CD4-positive, alpha-beta T cell treated with Interleukin-17A for 1 hour (primary cell): ENCODE measurements at regions not wholly inside any gene's neighbourhood (a gene's known extent, or its start where the extent isn't known, plus 50 kb on each side); places are given as distances from the start of the nearest gene placed in this dataset.
"Not testable (repeated sequence)": the region's sequence is repeated elsewhere in the genome, so short reads cannot be mapped to it uniquely, and the experiment has no call there.

Source experiments
- DNase-seq: peaks from one replicate; pipeline ENCODE4 v3.0.0-alpha.2; 2020

DNA sequence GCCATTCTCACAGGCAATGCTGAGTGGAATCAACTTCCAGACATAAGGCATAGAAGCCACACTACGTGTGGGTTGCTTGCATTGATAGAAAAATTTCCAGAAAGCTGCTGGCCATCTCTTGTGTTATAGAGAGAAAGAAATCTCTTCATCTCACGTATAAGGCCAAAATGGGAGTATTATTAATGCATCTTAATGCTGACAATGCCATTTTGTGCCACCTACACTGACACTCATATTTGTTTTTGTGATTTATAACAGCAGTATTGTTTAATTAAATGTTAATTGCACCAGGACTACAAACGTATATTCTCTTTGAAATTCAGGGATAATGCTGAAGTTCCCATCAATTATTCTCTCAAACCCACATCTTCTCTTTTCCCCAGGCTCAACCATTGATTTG lies 56.1 kb upstream of the TMEM132D start:
- DNase-seq: no peak

DNA sequence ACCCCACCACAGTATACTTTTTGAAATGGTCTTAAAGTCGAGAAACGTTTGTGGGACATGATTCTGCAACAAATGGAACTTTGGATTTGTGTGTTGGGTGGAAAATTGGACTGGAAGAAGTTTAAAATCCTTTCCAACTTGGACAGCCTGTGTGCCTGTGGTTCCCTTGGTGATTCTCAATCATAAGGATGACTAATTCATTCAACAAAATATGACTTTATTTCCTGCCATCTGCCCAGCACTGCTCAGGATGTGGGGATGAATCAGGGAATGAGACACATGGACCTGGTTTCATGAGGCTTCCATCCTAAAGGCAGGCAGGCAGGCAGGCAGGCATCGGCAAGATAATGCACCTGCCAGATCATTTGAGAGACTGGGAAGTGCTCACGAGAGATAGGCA lies 57.3 kb upstream of the TMEM132D start:
- no peak for DNase-seq

DNA sequence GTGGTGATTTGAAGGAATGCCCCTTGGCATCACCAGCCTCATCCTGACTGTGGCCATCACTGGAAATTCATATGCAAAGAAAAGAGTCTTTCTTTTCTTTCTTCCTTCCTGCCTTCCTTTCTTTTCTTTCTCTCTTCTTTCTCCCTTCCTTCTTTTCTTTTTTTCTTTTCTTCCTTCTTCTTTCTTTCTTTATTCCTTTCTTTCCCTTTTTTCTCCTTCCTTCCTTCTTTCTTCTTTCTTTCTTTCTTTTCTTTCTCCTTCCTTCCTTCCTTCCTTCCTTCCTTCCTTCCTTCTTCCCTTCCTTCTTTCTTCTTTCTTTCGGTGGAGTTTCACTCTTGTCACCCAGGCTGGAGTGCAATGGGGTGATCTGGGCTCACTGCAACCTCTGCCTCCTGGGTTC lies 58.0 kb upstream of the TMEM132D start:
- no peak for DNase-seq

DNA sequence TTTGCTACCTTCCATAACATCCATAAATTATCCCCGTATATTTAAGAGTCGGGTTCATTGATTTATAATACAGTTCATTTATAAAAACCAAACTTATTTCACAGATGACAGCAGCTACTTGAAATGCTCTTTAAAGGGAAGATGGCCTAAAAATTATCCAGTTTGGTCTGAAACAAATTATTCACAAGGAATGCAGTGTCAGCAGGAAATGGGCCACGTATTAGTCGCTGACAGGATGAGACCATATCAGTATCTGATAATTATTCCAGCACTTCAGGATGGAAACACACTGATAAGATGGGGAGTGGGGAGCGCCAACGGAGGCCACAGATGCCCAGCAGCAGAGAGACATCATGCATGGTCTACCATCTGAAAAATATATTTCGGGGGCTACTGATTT lies 60.5 kb upstream of the TMEM132D start:
- DNase-seq: no peak

DNA sequence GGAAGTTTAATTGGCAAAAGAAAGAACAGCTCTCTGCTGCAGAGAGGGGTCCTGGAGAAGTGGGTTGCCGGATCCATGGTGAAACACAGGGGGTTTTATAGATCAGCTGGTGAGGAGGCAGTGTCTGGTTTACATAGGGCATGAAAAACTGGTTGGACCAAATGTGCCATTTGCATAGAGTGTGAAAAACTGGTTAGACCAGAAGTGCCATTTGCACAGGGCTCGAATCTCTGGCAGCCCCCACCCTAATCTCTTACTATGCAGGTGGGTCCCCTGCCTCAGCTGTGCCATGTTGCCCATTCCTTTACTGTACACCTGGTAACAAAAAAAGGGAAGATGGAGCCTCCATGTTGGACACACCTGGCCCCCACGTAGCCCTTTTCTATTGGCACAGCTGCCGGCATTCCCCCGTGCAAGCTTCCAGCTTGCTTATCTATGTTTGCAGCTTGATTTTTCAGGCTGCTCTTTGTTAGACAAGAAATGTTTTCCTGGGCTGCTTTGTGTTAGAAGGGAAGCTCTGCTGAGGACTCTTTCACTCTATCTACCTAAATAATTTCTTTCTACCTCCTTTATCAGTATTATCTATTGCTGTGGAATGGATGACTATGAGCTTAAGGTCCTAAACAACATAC lies 61.1 kb upstream of the TMEM132D start:
- DNase-seq: no peak

DNA sequence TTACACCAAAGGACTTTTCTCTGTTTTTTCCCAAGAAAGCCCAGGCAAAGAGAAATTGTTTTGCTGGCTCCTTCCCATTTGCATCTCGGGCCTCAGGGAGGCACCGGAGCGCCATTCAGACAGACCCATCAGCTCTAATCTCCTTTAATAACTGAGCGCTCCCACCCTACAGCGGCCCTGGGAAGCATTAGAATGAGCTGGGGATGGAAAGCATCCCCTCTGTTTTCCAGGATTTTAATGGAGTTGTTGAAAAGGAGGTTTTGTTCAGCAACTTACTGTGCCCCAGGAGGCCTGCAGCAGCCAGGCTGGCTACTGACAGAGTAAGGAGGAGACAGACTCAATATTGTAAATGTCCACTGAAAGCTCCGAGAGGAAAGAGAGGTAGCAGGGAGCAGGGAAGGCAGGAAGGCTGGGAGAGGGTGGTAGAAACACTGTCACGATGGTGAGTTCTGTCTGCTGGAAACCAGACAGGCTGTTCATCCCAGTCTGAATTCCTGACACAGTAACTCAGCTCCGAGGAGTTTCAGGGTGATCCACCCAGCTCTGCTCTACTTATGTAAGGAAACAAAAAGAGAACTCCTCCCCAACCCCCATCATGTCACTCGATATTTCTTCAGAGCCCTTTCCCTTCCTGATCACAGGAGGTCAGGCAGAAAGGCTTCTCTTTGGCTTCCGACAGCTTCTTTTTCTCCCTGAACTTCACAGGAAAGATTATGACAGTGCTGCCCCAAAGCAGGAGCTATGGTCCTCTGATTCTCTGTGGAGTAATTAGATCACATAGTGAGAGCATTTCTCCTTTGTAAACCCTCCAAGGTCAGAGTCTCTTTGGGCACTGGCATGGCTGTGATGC lies 62.5 kb upstream of the TMEM132D start:
- no peak for DNase-seq

DNA sequence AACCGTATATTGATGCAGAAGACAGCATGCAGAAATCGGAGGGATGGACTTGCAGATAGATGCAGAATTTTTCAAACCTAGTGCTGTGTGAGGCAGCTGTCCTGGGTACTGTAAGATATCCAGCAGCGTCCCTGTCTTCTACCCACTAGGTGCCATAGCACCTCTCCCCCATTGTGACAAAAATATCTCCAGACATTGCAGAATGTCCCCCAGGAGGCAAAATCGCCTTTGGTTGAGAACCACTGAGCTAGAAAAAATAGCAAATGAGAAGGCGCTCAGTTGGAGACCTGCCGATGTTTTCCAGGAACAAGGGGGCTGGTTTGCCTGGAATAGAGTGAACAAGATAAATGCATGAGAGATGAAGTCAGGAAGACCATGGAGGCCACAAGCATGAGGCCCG lies 67.9 kb upstream of the TMEM132D start:
- no peak for DNase-seq

DNA sequence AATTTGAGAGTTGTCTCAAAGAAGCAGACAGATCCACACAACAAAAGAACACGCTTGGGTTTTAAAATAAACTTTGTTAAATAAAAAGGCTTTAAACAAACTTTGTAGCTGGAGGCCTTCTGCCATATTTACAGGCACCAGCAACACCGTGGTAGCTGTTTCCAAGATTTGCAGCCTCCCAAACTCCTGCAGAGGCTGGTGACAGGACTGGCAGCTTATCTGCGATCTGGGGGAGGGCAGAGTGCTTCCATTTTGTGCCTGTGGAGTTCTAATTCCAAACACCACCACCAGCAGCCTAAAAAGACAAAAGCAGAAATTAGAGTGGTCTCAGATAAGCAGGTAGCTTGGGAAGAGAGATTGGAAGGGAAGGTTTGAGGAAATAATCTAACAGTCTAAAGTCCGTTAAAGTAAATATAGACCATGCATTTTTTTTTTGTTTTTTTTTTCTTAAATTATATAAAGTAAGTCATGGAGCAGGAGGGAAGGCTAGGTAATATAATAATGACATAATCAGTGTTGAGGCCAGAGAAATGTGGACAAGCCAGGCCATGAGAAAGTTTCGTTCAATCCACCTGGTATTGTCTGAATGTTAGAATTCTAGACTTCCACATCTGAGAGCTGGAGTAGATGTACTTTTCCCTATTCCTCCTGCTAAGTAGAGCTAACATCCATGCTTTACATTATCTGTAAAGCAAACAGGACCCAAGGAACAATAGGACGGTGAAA lies 69.6 kb upstream of the TMEM132D start:
- no peak for DNase-seq

DNA sequence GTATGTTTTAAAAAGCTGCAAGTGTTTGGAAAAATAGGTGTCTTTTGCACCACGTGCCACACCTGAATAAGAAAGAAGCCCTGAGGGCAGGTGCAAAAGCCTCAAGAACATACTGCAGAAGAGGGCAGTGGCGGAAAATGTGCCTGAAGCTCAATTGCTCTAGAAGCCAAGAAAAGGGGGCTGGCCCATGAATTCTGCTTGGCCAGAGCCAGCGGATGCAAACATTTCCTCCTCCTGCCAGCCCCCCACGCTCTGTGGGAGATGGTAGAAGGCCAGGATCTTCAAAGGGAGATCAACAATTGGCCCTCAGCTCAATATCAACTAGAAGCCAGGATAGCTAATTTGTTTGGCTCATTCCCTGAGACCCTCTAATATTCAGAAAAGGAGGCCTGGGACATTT lies 80.3 kb upstream of the TMEM132D start:
- no peak for DNase-seq

DNA sequence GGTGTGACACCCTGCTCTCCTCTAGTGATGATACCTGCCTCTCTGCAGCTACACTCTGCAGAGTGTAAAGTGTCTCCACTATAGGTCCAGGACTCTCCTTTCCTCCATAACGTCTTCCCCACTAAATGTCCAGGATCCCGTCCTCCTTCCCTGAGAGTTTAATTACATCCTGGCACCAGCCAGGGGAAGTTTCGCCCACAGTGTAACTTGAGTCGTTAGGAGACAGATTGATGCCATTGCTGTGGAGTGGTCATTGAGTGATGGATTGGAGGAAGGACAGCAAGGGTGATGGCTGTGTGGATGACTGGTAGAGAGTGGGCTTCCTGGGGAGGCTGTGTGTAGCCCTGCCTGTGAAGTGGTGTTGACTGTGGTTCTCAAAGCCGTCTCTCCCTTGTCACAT lies 84.0 kb upstream of the TMEM132D start:
- no peak for DNase-seq

DNA sequence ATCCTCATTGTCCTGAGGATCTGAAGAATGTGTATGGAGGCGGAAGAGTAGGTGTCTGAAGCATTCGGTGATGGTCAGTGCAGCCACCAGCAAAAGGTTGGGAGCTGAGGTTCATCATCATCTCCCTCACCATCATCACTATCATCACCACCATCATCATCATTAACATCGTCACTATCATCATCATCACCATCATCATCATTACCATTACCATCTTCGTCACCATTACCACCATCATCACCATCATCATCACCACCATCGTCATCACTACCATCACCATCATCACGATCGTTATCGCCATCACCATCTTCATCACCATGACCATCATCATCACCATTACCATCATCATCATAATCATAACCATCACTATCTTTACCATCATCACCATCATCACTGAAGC lies 90.8 kb upstream of the TMEM132D start:
- DNase-seq: no peak

DNA sequence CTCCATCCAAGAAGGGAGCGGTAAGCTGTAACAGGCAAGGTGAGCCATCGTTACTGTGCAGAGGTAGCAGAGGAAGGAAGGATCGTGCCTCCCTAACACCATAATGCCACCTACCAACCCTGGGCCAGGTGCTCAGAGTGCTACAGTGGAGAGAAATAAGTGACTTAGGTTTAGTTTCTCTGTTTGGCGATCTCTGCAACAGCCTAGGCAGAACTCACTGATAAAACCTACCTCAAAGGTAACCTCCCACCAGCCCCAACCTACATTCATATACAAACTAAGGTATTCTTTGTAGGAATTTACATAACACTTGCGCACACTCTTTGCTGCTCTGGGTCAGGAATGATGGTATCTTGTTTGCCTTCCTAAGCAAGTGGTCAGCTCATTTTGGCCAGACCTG lies 93.4 kb upstream of the TMEM132D start:
- DNase-seq: no peak

DNA sequence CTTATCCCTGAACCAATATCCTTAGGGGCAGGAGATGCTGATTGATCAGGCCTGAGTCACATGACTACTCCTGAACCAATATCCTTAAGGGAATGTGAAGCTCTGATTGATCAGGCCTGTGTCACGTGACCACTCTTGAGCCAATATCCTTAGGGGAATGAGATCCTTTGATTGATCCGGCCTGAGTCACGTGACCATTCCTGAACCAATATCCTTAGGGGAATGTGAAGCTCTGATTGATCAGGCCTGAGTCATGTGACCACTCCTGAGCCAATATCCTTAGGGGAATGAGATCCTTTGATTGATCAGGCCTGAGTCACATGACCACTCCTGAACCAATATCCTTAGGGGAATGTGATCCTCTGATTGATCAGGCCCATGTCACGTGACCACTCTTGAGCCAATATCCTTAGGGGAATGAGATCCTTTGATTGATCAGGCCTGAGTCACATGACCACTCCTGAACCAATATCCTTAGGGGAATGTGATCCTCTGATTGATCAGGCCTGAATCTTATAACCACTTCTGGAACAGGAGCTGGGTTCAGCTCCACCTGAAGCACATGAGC lies 100.6 kb upstream of the TMEM132D start:
- DNase-seq: not testable (repeated sequence)

DNA sequence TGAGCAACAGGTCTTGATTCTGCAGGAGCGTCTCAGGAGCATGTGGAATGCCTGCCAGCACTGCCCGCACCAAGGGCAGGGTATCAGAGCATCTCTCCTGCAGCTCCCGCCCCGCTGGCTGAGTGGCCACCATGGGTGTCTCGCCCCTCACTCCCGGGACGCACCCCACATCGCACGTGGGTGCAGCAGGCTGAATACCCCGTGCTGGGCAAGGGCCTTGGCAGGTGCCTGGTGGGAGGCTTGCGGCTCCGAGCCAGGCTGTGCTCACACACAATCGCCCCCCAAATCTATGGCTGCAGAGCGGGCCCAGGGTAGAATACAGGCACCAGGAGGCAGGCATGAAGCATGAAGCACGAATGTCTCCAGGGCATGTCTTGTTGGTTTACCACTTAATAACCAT lies 103.9 kb upstream of the TMEM132D start:
- DNase-seq: no peak

DNA sequence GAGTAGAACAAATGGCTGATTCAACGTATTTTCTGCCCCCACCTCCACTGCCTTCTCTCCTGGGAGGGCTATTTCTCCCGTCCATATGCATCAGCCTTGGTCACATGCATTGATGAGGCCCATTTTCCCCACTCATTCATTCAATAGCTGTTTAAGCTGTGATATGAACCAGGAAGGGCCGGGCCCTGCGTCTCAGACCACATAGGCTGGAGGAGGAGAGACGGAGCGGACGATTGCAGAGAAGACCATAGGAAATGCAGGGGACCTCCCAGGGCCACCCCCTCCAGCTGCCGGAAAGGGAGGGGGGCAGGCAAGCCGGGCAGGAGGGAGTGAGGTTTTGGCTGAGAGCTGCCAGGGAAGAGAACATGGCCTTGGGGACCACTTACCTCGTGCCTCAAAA lies 104.4 kb upstream of the TMEM132D start:
- DNase-seq: no peak

DNA sequence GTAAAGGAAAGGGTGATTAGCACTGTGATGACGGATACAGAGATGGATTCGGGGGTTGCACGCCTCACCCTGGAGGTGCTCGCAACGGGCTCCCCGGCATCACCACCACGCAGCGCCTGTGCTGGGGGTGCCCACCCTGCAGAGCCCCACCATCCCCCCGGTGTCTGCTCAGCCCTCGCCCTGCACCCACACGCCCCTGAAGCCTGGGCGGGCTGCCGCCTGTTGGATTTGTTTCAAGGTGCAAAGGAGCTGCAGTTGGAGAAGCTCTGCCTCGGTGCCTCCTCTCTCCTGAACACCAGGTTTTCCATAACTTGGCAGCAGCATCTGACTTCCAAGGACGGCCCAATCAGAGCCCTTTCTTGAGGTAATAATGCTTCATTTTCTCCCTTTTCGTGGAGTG lies 106.1 kb upstream of the TMEM132D start:
- DNase-seq: no peak

DNA sequence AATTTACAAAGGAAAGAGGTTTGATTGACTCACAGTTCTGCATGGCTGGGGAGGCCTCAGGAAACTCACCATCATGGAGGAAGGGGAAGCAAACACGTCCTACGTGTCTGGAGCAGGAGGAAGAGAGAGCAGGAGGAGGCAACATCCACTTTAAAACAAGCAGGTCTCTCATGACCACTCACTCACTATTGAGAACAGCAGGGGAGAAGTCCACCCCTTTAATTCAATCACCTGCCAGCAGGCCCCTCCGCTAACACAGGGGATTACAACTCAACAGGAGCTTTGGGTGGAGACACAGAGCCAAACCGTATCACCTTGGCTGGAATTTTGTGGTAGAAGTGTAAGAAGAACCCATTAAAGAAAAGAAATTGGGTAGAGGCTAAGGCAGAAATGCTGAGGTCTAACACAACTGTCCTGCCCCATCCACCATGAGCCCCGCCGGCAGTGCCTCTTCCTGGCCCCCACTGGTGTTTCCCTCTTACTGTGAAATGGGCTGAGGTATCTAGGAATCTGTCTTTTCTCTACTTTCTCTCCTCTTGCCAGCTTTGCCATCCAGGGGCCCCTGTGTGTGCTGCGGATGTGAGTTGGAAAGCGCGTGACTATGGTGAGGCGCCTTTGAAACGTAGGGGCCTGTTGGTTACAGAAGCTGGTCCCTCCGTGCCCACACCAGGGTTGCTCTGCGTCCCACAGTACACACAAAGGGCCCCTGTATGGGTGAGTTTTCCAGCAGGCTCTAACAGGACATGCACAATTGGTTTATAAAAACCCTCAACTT lies 108.0 kb upstream of the TMEM132D start:
- no peak for DNase-seq

DNA sequence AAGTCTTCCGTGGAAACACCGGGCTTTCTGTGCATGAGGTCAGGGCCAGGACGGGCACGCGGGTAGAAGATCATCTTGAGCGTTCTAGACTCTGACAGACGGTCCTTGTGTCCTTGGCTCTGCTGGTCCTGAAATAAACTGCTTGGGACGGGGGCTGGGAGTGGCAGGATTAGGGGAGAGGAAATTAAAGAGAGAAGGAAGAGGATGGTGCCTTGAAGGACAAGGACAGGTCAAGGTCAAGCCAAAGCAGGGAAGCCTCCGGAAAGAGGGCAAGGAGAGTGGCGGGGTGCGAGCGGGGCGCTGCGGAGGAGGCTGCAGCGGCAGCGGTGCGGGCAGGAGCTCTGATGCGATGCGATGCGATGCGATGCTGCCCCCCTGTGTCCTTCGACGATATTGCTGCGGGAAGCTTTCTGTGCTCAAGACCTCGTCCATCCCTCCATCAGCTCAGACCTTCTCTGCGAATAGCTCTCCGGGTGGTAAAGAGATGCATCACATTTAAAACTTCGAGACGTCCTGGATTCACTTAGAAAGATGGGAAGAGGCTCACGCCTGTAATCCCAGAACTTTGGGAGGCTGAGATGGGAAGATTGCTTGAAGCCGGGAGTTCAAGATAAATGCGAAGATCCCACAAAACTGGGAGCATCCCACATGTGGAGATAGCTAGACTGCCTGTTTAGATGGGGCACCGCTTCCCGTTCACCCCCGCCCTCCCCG lies 110.1 kb upstream of the TMEM132D start:
- DNase-seq: no peak

DNA sequence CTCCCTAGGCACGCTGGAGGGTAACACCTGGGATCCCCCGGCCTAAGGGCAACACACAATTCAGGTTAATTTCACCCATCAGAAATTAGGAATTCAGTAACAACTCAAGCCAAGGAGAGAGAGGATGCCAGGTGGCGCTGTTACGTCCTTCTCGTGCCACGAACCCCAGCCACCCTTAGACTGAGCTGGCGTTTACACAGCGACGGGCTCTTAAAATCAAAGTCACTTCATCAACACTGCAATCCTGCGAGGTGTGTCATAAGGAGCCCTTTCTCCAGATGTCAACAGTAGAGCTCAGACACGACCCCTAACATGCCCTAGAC lies 110.6 kb upstream of the TMEM132D start:
- no peak for DNase-seq

DNA sequence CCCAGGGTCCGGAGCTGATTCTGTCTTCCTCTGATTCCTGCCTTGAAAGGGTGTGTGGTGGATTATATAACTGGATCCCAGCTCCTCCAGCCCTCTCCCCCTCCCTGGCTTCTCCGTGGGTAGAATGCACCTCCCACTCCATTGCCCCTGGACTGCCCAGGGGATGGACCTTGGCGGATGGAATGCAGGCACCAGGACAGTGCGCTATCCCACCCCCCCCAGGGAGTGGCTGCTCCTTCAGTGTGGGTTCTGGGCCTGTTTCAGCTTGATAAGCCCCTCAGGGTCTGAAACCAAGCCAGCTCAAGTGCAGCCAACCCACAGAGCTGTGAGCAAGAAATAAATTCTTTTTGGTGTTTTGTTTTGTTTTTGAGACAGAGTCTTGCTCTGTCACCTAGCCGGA lies 112.4 kb upstream of the TMEM132D start:
- no peak for DNase-seq

DNA sequence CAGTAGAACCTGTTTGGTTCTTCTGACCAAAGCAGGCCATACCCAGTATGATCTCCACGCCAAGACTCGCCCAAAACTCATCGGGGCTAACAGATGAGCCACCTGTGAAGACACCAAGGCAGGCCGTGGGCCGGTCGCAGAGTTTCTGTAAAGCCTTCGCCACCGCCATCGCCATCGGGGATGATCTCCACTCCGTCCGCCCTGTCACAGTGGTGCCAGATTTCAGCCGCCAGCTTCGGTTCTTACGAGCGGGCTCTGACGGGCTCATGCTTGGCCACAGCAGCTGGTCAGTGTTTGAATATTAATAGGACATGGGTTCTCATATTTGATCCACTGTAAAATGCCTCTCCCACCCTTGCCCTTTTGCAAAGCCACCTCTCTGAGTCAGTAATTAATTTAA lies 113.2 kb upstream of the TMEM132D start:
- DNase-seq: no peak
